Stomach (tissue), 8 donors: ENCODE measurements at regions not wholly inside any gene's neighbourhood (a gene's known extent, or its start where the extent isn't known, plus 50 kb on each side); places are given as distances from the start of the nearest gene placed in this dataset.
A peak's percentile ranks its signal among the peaks of the same experiment; 100 is the strongest.

Source experiments
- DNase-seq, 2 donors: peaks; one replicate each; pipeline versions ENCODE4 v3.0.0 to v3.0.0-alpha.2; 2013 to 2019
- H3K27ac ChIP-seq, 5 donors: fragments of 200-600 bp in 4 of 5; sonication (generic) in 4 of 5; one replicate each; pipeline ENCODE4 v1.5.1; 2013 to 2019; ENCODE audit warnings: mild to moderate bottlenecking in 1 of 5, moderate library complexity in 1 of 5
- H3K27me3 ChIP-seq, 3 donors: fragments of 200-600 bp; sonication (generic); one replicate each; pipeline ENCODE4 v1.5.1; 2017 to 2019; ENCODE audit warnings: mixed run types in 1 of 3
- H3K36me3 ChIP-seq, 4 donors: fragments of 200-600 bp; sonication (generic); 1 replicate in 3 of 4; 2 replicates in 1 of 4; pipeline ENCODE4 v1.5.1; 2016 to 2019
- H3K4me1 ChIP-seq, 4 donors: fragments of 200-600 bp; sonication (generic); one replicate each; pipeline ENCODE4 v1.5.1; 2016 to 2019
- H3K4me3 ChIP-seq, 4 donors: fragments of 200-600 bp; sonication (generic) in 3 of 4; one replicate each; pipeline ENCODE4 v1.5.1; 2016 to 2019; ENCODE audit warnings: mild to moderate bottlenecking in 1 of 4
- H3K9me3 ChIP-seq, 4 donors: fragments of 200-600 bp; sonication (generic); one replicate each; pipeline ENCODE4 v1.5.1; 2016 to 2019
- CTCF ChIP-seq, 7 experiments: fragments of 450-650 bp in 4 of 7; fragments of 200-600 bp in 3 of 7; sonication (generic) in 3 of 7; IDR thresholded peaks; one replicate each; pipeline ENCODE4 v1.5.1; 2016 to 2019; ENCODE audit warnings: antibody characterized with exemption in 7 of 7, control low read depth in 2 of 7, mild to moderate bottlenecking in 1 of 7
- EP300 ChIP-seq: sonication (generic); formaldehyde crosslinking; IDR thresholded peaks from one replicate; pipeline ENCODE4 v1.6.1; 2017; ENCODE audit warnings: antibody characterized with exemption
- POLR2A ChIP-seq, 4 donors: fragments of 450-650 bp; IDR thresholded peaks; one replicate each; pipeline ENCODE4 v1.6.1; 2016; ENCODE audit warnings: antibody characterized with exemption in 4 of 4, control low read depth in 2 of 4, mild to moderate bottlenecking in 1 of 4, moderate library complexity in 1 of 4
- POLR2AphosphoS5 ChIP-seq, 3 donors: sonication (generic); formaldehyde crosslinking; IDR thresholded peaks; one replicate each; pipeline ENCODE4 v1.6.1; 2016; ENCODE audit warnings: antibody characterized with exemption in 3 of 3
- WGBS, 5 donors: extraction: QIAGEN DNeasy Blood & Tissue Kit in 3 of 5; methylation state at CpG; one replicate each; pipeline versions ENCODE4 v1.1.5 to v1.1.7; 2013 to 2018; 5-methylcytosine and 5-hydroxymethylcytosine counted together
- intact Hi-C: fragments of 100-400 bp; cut with DNase I; formaldehyde crosslinking; loops from one replicate; pipeline ENCODE4 v1.15.1; 2023; ENCODE audit warnings: low total_unique reads
- donor health status: healthy with polysubstance abuse.
- donor health status: Bipolar disorder and iron deficiency.
- donor health status: healthy.

- WGBS, 5 donors = 59 to 76% (median 66%) methylated on average over 1 of the region's 1 CpG
- Histone ChIP-seq H3K4me1 (no peaks in the 10 kb centered on the region), H3K36me3 (no peaks in the 10 kb centered on the region), H3K27ac (no peak overlapping the region), H3K4me3 (no peak overlapping the region), H3K9me3 (no peaks in the 10 kb centered on the region), H3K27me3 (no peaks in the 10 kb centered on the region)
- intact Hi-C loops = no loop called here
- no peak for DNase-seq
- TF ChIP-seq POLR2AphosphoS5 (IDR thresholded peaks at IDR 0.05) (no peak), CTCF (IDR thresholded peaks at IDR 0.05) (no peak), POLR2A (IDR thresholded peaks at IDR 0.05) (no peak), EP300 (no peak)
These were observed 733.8 kb upstream of the ALCAM start for GRCh38 chr3:104632947-104633346.

- no peak overlapping the region for H3K4me3 ChIP-seq
- no peak overlapping the region for H3K27ac ChIP-seq
- no peak for TF ChIP-seq EP300
- no peak for TF ChIP-seq POLR2AphosphoS5 (IDR thresholded peaks at IDR 0.05)
- no peak for TF ChIP-seq POLR2A (IDR thresholded peaks at IDR 0.05)
- TF ChIP-seq CTCF (IDR thresholded peaks at IDR 0.05) = no peak
- H3K9me3 ChIP-seq = peaks cover 0 to 10% (median 5%) of the 10 kb centered on the region in 4 donors
- H3K4me1 ChIP-seq = no peaks in the 10 kb centered on the region
- WGBS, 5 donors = 67 to 83% (median 77%) methylated on average over 4 of the region's 4 CpGs
- intact Hi-C loops = no loop called here
- no peaks in the 10 kb centered on the region for H3K27me3 ChIP-seq
- no peaks in the 10 kb centered on the region for H3K36me3 ChIP-seq
- DNase-seq = peak in 1 of 2 donors; percentile 58
These were observed 730.7 kb upstream of the ALCAM start for GRCh38 chr3:104635872-104636580.

GRCh38 chr3:104642827-104643226, 723.9 kb upstream of the ALCAM start:
- H3K4me1 ChIP-seq = no peaks in the 10 kb centered on the region
- no peaks in the 10 kb centered on the region for H3K36me3 ChIP-seq
- intact Hi-C loops = no loop called here
- H3K27ac ChIP-seq = no peak overlapping the region
- H3K27me3 ChIP-seq = no peaks in the 10 kb centered on the region
- no peak overlapping the region for H3K4me3 ChIP-seq
- peaks cover 0 to 12% (median 6%) of the 10 kb centered on the region in 4 donors for H3K9me3 ChIP-seq
- DNase-seq = peak in 1 of 2 donors; percentile 42
- no peak for TF ChIP-seq POLR2A (IDR thresholded peaks at IDR 0.05)
- TF ChIP-seq CTCF (IDR thresholded peaks at IDR 0.05) = no peak
- TF ChIP-seq POLR2AphosphoS5 (IDR thresholded peaks at IDR 0.05) = no peak
- no peak for TF ChIP-seq EP300

GRCh38 chr3:104646196-104646595, 720.5 kb upstream of the ALCAM start:
- no peaks in the 10 kb centered on the region for H3K36me3 ChIP-seq
- no peaks in the 10 kb centered on the region for H3K4me1 ChIP-seq
- no peak for TF ChIP-seq EP300
- no peak for TF ChIP-seq CTCF (IDR thresholded peaks at IDR 0.05)
- no peak for TF ChIP-seq POLR2A (IDR thresholded peaks at IDR 0.05)
- TF ChIP-seq POLR2AphosphoS5 (IDR thresholded peaks at IDR 0.05) = no peak
- no peaks in the 10 kb centered on the region for H3K27me3 ChIP-seq
- H3K9me3 ChIP-seq = peaks cover 0 to 2% (median under 1%) of the 10 kb centered on the region in 4 donors
- DNase-seq = no peak
- intact Hi-C loops = no loop called here
- no peak overlapping the region for H3K4me3 ChIP-seq
- no peak overlapping the region for H3K27ac ChIP-seq
